ENCODE measurements at regions not wholly inside any gene's neighbourhood (a gene's known extent, or its start where the extent isn't known, plus 50 kb on each side); places are given as distances from the start of the nearest gene placed in this dataset.

- in situ Hi-C loops (cut with MboI) (no loop called here), intact Hi-C loops (cut with micrococcal nuclease; ENCODE audit: unreplicated experiment) (loop anchor here (10.0 kb wide), 1 partner anchor 1656 kb away; no protein-coding TSS in a partner anchor)
- FAIRE-seq (no peak), ATAC-seq (no peak), DNase-seq (ENCODE audit: low read depth, low spot score) (no peak)
- Histone ChIP-seq H3K27me3 (replicated peaks in 1 of 2; ENCODE audit: control insufficient read depth in 2 of 2, insufficient read depth in 2 of 2, low read length in 1 of 2) (no peaks in the 10 kb centered on the region; a peak in 1 of 4 replicates), H2AFZ (ENCODE audit: control insufficient read depth, low read depth, low read length) (no peak overlapping the region), H3K4me1 (ENCODE audit: control insufficient read depth, insufficient read depth, low read length) (no peaks in the 10 kb centered on the region), H3K9ac (ENCODE audit: control insufficient read depth, insufficient read depth, low read length) (no peak overlapping the region), H3K4me3 (no peak overlapping the region), H4K20me1 (ENCODE audit: control insufficient read depth, insufficient read depth) (no peaks in the 10 kb centered on the region), H3K36me3 (ENCODE audit: control insufficient read depth in 2 of 2, insufficient read depth in 2 of 2, low read length in 1 of 2) (no peaks in the 10 kb centered on the region), H3K9me3 (replicated peaks; ENCODE audit: control insufficient read depth, insufficient read depth, low read length) (no peaks in the 10 kb centered on the region), H3K79me2 (ENCODE audit: control insufficient read depth, insufficient read depth, low read length) (no peaks in the 10 kb centered on the region), H3K27ac (ENCODE audit: control insufficient read depth, insufficient read depth) (no peak overlapping the region), H3K4me2 (ENCODE audit: control insufficient read depth, insufficient read depth) (no peak overlapping the region)
- POLR2A ChIA-PET, result no interaction called here
- RAD21 ChIA-PET (ENCODE audit: unreplicated experiment), result no interaction called here
- 41% methylated on average over 5 of the region's 5 CpGs for WGBS (ENCODE audit: insufficient coverage, insufficient replicate concordance, low lambda C conversion rate, missing lambda C conversion rate)
- no peak for TF ChIP-seq CEBPB (IDR thresholded peaks at IDR 0.05; ENCODE audit: borderline replicate concordance in 1 of 2, low read depth in 2 of 2, low read length in 2 of 2)
- TF ChIP-seq SMAD5 (IDR thresholded peaks at IDR 0.05; ENCODE audit: low read depth), result no peak
- TF ChIP-seq TBL1XR1 (IDR thresholded peaks at IDR 0.05; ENCODE audit: low read depth, low read length), result no peak
- TF ChIP-seq POU2F2 (IDR thresholded peaks at IDR 0.05; ENCODE audit: borderline replicate concordance, low read depth, low read length), result no peak
- no peak for TF ChIP-seq SREBF1 (IDR thresholded peaks at IDR 0.05; ENCODE audit: low read length)
- no peak for TF ChIP-seq ZZZ3 (IDR thresholded peaks at IDR 0.05; ENCODE audit: control insufficient read depth, insufficient read length, low read depth)
- no peak for TF ChIP-seq SRF (IDR thresholded peaks at IDR 0.05; ENCODE audit: low read depth in 2 of 2, low read length in 2 of 2)
- TF ChIP-seq DPF2 (IDR thresholded peaks at IDR 0.05), result no peak
- TF ChIP-seq YBX1 (IDR thresholded peaks at IDR 0.05), result no peak
- TF ChIP-seq ATF3 (IDR thresholded peaks at IDR 0.05; ENCODE audit: borderline replicate concordance, extremely low read depth, low read depth, low read length), result no peak
- TF ChIP-seq RAD51 (IDR thresholded peaks at IDR 0.05), result no peak
- BruUV-seq (replicated peaks), result no TSS peak
- CTCF ChIA-PET, result no interaction called here
- SMC1A ChIA-PET (ENCODE audit: uncharacterized antibody, unreplicated experiment), result no interaction called here
Observed at GRCh38 chr4:181148470-181148869, 1094.7 kb upstream of the TENM3 start.

All from GM12878 (cell line).